ENCODE measurements at regions not wholly inside any gene's neighbourhood (a gene's known extent, or its start where the extent isn't known, plus 50 kb on each side); places are given as distances from the start of the nearest gene placed in this dataset.
"Not testable (repeated sequence)": the region's sequence is repeated elsewhere in the genome, so short reads cannot be mapped to it uniquely, and the experiment has no call there.

- DNase-seq, result no peak
Observed at GRCh38 chr1:121443001-121443540, 258.3 kb downstream of the SRGAP2C start.

GRCh38 chr1:121444096-121444495 is 259.3 kb downstream of the SRGAP2C start:
- no peak for DNase-seq

GRCh38 chr1:121445679-121446078 is 260.9 kb downstream of the SRGAP2C start:
- no peak for DNase-seq

- not testable (repeated sequence) for DNase-seq
Observed at GRCh38 chr1:121447280-121447923, 262.6 kb downstream of the SRGAP2C start.

GRCh38 chr1:121448064-121448463 is 263.3 kb downstream of the SRGAP2C start:
- not testable (repeated sequence) for DNase-seq

GRCh38 chr1:121448851-121449250 is 264.1 kb downstream of the SRGAP2C start:
- DNase-seq, result no peak

- DNase-seq, result no peak
Observed at GRCh38 chr1:121452484-121452883, 267.7 kb downstream of the SRGAP2C start.

- DNase-seq, result no peak
Observed at GRCh38 chr1:121458291-121459048, 273.7 kb downstream of the SRGAP2C start.

GRCh38 chr1:121459235-121459634 is 274.5 kb downstream of the SRGAP2C start:
- no peak for DNase-seq

GRCh38 chr1:121469395-121469794 is 284.6 kb downstream of the SRGAP2C start:
- DNase-seq, result not testable (repeated sequence)

GRCh38 chr1:121470401-121470800 is 285.6 kb downstream of the SRGAP2C start:
- not testable (repeated sequence) for DNase-seq

GRCh38 chr1:121471523-121471922 is 286.7 kb downstream of the SRGAP2C start:
- DNase-seq, result no peak

- DNase-seq, result no peak
Observed at GRCh38 chr1:121472017-121472416, 287.2 kb downstream of the SRGAP2C start.

- DNase-seq, result no peak
Observed at GRCh38 chr1:121483234-121483633, 298.5 kb downstream of the SRGAP2C start.

GRCh38 chr1:121483961-121484424 is 299.2 kb downstream of the SRGAP2C start:
- DNase-seq, result no peak

GRCh38 chr1:121494796-121495195 is 310.0 kb downstream of the SRGAP2C start:
- DNase-seq, result not testable (repeated sequence)

- DNase-seq, result not testable (repeated sequence)
Observed at GRCh38 chr1:121511455-121511854, 326.7 kb downstream of the SRGAP2C start.

GRCh38 chr1:121511876-121512275 is 327.1 kb downstream of the SRGAP2C start:
- not testable (repeated sequence) for DNase-seq

GRCh38 chr1:121515235-121515634 is 330.5 kb downstream of the SRGAP2C start:
- DNase-seq, result no peak

GRCh38 chr1:121516234-121516967 is 331.6 kb downstream of the SRGAP2C start:
- DNase-seq, result no peak

- DNase-seq, result no peak
Observed at GRCh38 chr1:121517586-121518230, 332.9 kb downstream of the SRGAP2C start.

- DNase-seq, result no peak
Observed at GRCh38 chr1:121518726-121519041, 333.9 kb downstream of the SRGAP2C start.
